ENCODE measurements at regions not wholly inside any gene's neighbourhood (a gene's known extent, or its start where the extent isn't known, plus 50 kb on each side); places are given as distances from the start of the nearest gene placed in this dataset.

GRCh38 chr3:65039754-65040210, 352.0 kb upstream of the ADAMTS9 start:
- TF ChIP-seq CTCF (IDR thresholded peaks at IDR 0.05) = no peak
- TF ChIP-seq POLR2AphosphoS5 (IDR thresholded peaks at IDR 0.05) = no peak

All from transverse colon (tissue), 4 donors.